ENCODE measurements at regions not wholly inside any gene's neighbourhood (a gene's known extent, or its start where the extent isn't known, plus 50 kb on each side); places are given as distances from the start of the nearest gene placed in this dataset.

DNA sequence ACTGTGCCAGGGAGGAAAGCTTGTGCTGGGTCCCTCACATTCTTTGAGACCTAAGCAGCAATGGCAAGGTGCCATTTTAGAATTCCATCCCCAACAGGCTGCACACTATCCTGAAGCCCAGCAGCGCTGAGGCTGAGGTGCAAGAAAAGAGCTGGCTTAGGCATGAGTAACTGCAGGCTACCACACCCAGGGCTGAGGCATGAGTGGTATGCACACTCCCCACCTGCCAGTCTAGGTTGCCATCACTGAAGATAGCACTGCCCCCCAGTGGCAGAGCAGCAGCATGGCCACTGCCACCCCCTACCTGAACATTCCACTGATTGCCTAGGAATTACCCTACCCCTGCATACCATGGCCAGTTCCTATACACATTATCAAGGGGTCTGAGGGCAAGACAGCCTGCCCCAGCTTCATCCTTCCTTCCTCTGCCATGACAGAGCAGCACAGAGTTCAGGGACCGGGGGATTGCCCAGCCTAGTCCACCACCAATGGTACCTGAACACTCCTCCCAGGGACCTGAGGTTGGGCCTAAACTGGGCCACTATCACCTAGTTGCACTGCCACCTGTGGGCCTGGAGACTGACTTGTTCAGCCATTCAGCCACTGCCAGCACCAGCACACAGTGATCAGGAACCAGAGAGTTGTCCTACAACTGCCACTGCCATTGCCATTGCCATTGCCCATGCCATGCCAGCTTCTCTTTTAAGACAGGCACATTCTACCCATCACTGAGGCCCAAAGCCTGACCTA is 129.8 kb downstream of the SATB1 start:
- H3K27ac ChIP-seq, result peak overlapping the region; percentile 41
- DNase-seq (ENCODE audit: low read depth, low spot score), result peak; percentile 82

DNA sequence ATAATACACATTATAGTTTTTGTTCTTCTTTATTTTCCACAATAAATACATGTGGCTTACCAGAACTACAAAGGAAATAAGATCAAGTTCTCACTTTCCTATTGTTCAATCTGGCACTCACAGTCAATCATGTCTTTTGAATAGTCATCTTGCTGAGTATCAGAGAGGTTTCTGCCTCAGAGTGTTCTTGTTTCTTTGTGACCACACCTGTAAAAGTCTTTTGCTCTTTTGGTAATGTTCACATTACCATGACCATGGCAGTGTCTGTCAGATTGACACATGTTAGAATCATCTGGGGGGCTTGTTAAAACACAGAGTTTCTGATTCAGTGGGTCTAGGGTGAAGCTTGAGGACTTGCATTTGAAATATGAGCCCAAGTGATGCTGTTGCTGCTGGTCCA is 135.0 kb downstream of the SATB1 start:
- no peak overlapping the region for H3K27ac ChIP-seq

DNA sequence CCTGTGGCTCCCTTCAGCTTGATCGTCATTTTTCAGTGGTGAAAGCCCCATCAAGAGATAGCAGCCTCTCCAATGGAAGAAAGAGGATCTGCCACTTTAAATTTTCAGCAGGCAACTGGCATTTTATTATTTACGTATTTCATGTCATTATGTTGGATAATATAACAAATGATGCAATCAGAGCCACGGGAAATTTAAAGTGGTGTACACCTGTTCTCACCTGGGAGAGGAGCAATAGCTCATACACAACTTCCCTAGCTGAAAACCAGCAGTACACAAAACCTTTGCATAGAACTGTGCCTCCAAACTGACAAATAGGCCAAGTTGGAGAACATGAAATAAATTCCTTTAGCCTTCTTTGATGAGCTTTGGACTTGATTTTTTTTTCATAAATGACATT is 136.9 kb downstream of the SATB1 start:
- no peak overlapping the region for H3K27ac ChIP-seq
- DNase-seq (ENCODE audit: low read depth, low spot score), result no peak

More for the DNA sequence above, 135.0 kb downstream of the SATB1 start:
- DNase-seq (ENCODE audit: low read depth, low spot score), result no peak

- no peak for DNase-seq (ENCODE audit: low read depth, low spot score)
- no peak overlapping the region for H3K27ac ChIP-seq
Measured at GRCh38 chr3:18284716-18285115, 140.4 kb downstream of the SATB1 start.

- no peak for DNase-seq (ENCODE audit: low read depth, low spot score)
- H3K27ac ChIP-seq, result no peak overlapping the region
Measured at GRCh38 chr3:18283680-18284079, 141.5 kb downstream of the SATB1 start.

DNA sequence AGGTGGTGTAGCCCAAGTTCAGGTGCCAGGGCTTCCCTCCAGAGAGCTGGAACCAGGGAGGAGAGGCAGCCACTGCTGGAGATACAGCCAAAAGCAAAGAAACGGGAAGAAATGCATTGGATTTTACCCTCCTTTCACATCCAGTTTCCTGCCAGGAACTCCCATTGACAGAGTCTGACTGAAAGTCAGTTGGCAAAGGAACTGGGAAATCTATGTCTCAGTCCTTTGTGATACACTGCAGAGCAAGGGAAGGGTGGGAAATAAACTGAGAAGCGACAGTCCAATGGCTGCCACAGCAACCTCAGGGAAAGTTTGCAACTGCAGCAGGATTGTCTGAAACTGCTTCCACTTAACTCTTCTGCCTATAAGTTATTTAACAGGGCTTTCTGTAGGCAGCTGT is 142.6 kb downstream of the SATB1 start:
- no peak for DNase-seq (ENCODE audit: low read depth, low spot score)
- H3K27ac ChIP-seq, result no peak overlapping the region

DNA sequence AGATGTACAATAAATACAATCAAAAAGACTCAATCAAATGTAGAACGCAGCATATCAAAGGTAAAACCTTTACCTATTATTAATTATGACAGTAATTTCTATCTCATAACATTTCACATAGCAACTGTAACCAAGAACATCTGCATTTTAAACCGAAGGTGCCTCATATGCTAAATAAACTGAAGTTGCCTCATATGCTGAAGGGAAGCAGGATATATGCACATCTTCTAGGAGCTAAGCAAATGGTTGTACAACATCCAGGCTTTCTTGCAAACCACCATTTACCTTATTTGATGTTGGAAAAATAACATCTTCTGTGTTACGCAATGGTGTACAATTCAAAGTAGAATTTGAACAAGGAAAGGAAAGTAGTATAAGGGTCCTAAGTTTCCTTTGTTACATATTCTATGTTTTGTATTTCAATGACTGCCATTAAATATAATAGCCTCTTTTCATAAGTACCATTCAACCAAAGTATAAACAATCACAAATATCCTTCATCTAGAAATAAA is 145.9 kb downstream of the SATB1 start:
- H3K27ac ChIP-seq, result no peak overlapping the region
- DNase-seq (ENCODE audit: low read depth, low spot score), result no peak

- H3K27ac ChIP-seq, result no peak overlapping the region
- DNase-seq (ENCODE audit: low read depth, low spot score), result no peak
Measured at GRCh38 chr3:18264853-18265252, 160.3 kb downstream of the SATB1 start.

DNA sequence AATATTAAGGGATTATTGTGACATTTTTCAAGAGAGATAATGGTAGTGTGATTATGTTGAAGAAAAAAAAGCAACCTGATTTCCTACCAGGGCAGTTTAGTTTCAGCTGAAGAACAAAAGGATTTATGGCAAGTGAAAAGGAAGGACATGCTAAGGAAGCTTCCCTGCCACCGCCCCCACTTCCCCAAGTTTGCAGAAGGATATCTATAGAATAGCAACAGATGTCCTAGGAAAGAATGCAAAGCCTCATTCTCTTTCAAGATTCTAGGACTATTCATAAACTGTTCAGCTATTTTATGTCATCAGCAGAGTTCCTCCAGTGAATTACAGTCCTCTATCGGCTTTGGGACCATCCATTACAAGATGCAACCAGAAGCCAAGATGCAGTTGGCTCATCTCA is 160.8 kb downstream of the SATB1 start:
- no peak for DNase-seq (ENCODE audit: low read depth, low spot score)
- no peak overlapping the region for H3K27ac ChIP-seq

DNA sequence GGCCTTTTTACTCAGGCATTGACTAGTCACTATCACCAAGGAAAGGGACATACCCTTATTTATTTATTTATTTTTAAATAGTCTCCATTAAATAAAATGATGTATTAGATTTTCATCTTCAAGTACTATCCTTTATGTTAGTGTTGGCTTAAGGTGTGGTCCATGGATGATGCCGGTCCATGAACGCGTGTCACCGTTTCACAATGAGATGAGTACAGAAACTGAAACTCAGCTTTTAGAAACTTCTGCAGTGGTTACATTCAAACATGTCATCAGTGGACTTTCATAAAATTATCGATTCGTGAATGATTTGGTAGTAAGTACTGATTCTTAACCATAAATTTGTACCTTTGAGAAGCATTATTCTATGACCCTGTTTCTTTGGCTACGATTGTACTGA is 166.6 kb downstream of the SATB1 start:
- H3K27ac ChIP-seq, result no peak overlapping the region
- no peak for DNase-seq (ENCODE audit: low read depth, low spot score)

GRCh38 chr3:18252578-18252977 is 172.6 kb downstream of the SATB1 start:
- DNase-seq (ENCODE audit: low read depth, low spot score), result no peak
- H3K27ac ChIP-seq, result no peak overlapping the region

DNA sequence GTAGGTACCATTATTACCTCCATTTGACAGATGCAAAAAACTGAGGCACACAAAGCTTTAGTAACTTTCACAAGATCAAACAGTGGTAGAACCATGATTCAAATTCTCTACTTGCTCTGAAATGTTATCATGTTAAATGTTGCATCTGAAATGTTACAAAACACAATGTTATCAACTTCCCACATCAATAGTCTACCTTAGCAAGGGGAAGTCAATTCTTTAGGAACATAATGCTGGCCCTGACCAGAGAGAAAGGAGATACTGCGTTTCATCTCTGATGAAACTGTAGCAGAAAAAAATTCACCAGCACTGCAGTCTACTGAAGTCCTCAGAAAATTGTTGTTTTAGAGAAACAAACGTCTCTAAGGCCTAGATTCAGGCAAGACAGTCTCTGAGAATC is 174.1 kb downstream of the SATB1 start:
- no peak for DNase-seq (ENCODE audit: low read depth, low spot score)

GRCh38 chr3:18249126-18249525 is 176.0 kb downstream of the SATB1 start:
- DNase-seq (ENCODE audit: low read depth, low spot score), result no peak

More for the DNA sequence above, 174.1 kb downstream of the SATB1 start:
- no peak overlapping the region for H3K27ac ChIP-seq

DNA sequence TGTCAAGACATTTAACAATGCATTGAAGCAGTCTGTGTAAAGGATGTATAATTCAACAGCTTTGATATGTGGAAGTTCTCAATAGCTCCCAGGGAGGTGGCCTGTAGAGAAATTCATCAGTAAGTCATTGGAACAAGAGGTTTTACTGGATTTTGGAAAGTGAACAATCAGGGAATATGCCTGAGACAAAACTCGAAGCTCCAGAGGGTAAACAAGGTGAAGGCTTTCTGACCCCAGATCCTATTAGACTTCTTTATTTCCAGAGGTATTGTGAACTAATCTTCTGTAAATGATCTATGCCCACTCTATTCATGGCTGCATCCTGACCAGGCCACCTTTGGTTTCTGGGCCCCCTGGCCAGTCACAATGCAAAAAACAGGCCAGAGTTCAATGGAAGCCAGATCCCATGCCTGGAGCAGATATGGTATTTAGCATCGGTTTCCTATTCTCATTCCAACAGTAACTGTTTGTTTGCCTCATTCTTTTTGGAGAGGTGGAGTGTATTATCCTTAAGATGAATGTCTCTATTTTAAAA is 177.3 kb downstream of the SATB1 start:
- H3K27ac ChIP-seq, result no peak overlapping the region
- DNase-seq (ENCODE audit: low read depth, low spot score), result no peak

More at GRCh38 chr3:18249126-18249525, 176.0 kb downstream of the SATB1 start:
- no peak overlapping the region for H3K27ac ChIP-seq

GRCh38 chr3:18247139-18247695 is 177.9 kb downstream of the SATB1 start:
- no peak overlapping the region for H3K27ac ChIP-seq
- no peak for DNase-seq (ENCODE audit: low read depth, low spot score)

DNA sequence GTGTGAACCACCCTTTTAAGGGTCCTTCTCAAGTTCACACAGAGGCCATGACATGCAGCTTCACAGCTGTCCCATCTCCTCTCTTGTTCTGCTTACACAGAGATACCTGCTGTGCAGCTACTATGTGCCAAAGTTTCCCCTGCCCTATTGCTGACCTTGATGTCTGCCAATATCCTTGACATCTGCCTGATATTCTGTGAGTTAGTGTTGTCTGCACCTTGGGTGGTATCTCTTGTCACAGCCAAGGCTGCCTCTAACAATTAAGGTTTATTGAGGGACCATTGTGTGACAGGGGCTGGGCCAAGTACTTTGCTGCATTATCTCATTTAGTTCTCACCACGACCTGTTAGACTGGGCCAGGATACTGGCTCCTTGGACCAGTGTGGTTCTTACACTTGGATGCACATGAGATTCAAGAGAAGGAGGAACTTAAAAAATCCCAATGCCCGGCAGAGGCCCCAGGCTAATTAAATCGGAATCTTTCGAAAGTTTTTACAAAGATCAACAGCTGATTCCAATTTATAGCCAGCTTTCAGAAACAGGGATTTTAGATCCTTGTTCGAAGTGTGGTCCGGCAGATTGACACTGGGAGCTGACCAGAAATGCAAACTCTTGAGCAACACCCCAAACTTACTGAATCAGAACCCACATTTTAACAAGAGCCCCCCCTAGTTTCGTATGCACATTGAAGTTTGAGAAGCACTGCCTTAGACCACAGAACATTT is 178.6 kb downstream of the SATB1 start:
- DNase-seq (ENCODE audit: low read depth, low spot score), result no peak

GRCh38 chr3:18245721-18246120 is 179.4 kb downstream of the SATB1 start:
- no peak for DNase-seq (ENCODE audit: low read depth, low spot score)
- no peak overlapping the region for H3K27ac ChIP-seq

More for the DNA sequence above, 178.6 kb downstream of the SATB1 start:
- H3K27ac ChIP-seq, result no peak overlapping the region

- DNase-seq (ENCODE audit: low read depth, low spot score), result peak; percentile 39
- peak overlapping the region; percentile 58 for H3K27ac ChIP-seq
Measured at GRCh38 chr3:18241837-18242236, 183.3 kb downstream of the SATB1 start.

- no peak for DNase-seq (ENCODE audit: low read depth, low spot score)
Measured at GRCh38 chr3:18239674-18240073, 185.5 kb downstream of the SATB1 start.

GRCh38 chr3:18238746-18239331 is 186.3 kb downstream of the SATB1 start:
- H3K27ac ChIP-seq, result peak overlapping the region; percentile 88
- no peak for DNase-seq (ENCODE audit: low read depth, low spot score)

More at GRCh38 chr3:18239674-18240073, 185.5 kb downstream of the SATB1 start:
- peak overlapping the region; percentile 88 for H3K27ac ChIP-seq
